T47D (cell line): ENCODE measurements at regions not wholly inside any gene's neighbourhood (a gene's known extent, or its start where the extent isn't known, plus 50 kb on each side); places are given as distances from the start of the nearest gene placed in this dataset.

Source experiments
- DNase-seq, 2 experiments: peaks; one replicate each; pipeline versions ENCODE4 v3.0.0 to v3.0.0-alpha.2; 2011 to 2012; ENCODE audit warnings: low read depth in 1 of 2, low spot score in 1 of 2
- JUND ChIP-seq: IDR thresholded peaks from 2 replicates; pipeline ENCODE4 v1.6.1; 2012; ENCODE audit warnings: low read depth
- in situ Hi-C: cut with HindIII; loops from 2 replicates; pipeline ENCODE4 v1.10.0; 2016; ENCODE audit warnings: low sequenced_read_pairs, low pct_unique_long_range_greater_than_20kb

GRCh38 chr3:159583662-159584061, 405.0 kb upstream of the IL12A start:
- peak in 1 of 2 experiments; percentile 33 for DNase-seq
- TF ChIP-seq JUND: no peak
- in situ Hi-C loops: no loop called here

GRCh38 chr3:159584421-159584820, 404.2 kb upstream of the IL12A start:
- no peak for TF ChIP-seq JUND
- DNase-seq: no peak
- in situ Hi-C loops: no loop called here

DNA sequence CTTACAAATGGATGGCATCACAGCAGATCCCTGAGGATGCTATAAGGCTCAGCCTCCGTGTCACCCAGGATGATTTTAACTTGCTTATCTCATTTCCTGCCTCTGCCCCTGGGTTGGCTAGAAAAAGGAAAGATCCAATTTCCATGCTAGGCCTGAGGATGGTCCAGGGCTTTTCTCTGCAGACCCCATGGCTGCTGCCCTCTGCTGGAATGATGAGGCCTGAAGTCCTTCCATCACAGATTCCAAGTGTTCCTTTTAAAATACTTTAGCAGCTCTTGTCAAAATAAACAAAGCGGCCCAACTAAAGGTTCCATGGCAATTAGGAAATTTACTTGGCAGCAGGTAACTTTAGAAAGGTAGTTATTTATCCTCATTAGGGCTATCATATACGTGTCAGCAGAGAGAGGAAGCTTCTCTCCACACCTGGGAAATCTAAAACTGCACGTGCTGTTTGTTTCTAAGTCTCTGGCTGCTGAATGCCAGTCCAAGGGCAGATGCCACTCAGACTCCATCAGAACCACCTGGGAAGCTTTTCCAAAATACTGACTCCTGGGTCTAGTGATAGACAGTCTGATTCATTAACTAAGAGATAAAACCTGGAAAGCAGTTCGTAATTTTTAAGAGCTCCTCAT, 401.9 kb upstream of the IL12A start:
- in situ Hi-C loops: no loop called here
- no peak for TF ChIP-seq JUND

DNA sequence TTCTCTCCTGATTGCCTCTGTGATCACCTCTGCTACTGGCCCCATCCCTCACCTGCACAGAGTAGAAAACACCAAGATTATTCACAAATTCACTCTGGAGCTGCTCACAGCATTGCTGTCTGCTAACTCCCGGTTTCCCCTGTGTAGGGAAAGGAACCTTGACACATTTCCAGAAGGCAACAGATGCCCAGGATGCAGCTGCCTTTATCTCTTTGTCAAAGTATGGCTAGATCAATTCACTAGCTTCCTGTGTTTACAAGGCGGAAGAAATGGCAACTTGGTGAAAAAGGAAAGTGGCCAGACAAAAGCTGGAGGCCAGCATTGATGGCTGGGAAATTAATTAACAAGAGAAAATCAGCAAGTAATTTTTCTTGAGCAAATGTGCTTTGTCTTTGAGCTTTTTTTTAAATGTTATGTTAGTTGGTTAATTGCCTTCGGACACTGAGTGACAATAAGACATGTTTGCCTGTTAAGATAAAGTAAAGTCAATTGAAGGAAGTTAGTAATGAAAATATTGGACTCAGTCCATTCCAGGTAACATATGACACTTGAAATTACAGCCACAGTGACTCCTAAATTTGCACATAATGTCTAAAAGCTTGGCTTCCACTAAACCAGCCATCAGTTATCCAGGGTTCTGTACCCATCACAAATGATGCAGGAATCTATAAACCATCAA, 394.6 kb upstream of the IL12A start:
- in situ Hi-C loops: no loop called here
- TF ChIP-seq JUND: no peak
- no peak for DNase-seq

More for the DNA sequence above, 401.9 kb upstream of the IL12A start:
- peak in 1 of 2 experiments; percentile 44 for DNase-seq

DNA sequence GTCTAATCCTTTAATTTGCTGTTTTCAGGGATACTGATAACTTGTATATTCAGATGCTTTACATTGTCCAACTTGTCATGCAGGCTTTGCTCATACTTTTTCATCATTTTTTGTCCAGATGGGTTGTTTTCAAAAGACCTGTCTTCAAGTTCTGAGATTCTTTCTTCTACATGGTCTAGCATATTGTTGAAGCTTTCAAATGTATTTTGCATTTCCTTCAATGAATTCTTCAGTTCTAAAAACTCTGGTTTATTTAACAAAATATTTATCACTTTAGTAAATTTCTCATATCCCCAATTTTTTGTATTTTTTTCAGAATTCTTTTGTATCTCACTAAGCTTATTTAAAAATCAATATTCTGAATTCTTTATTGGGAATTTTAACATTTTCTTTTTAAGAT, 388.3 kb upstream of the IL12A start:
- DNase-seq: no peak
- in situ Hi-C loops: no loop called here
- TF ChIP-seq JUND: no peak

DNA sequence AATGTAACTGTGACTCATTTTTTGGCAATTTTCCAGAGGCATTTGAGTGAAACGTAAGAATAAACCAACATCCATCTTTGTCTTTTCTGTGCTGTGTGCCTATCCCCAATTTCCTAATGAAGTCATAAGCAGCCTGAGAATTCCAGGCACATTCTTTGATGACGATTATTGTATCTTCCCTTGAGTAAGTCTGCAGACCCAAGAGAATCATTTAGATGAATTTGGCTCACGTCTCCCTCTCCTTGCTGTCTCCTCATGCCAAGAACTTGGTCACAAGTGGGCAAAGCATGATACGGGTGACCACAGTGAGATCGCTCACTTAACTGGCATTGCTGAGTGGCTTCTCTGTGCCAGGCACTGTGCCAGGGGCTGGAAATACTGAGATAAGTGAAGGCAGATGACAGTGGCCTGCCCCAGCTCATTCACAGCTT, 384.5 kb upstream of the IL12A start:
- in situ Hi-C loops: no loop called here
- no peak for DNase-seq
- TF ChIP-seq JUND: no peak

DNA sequence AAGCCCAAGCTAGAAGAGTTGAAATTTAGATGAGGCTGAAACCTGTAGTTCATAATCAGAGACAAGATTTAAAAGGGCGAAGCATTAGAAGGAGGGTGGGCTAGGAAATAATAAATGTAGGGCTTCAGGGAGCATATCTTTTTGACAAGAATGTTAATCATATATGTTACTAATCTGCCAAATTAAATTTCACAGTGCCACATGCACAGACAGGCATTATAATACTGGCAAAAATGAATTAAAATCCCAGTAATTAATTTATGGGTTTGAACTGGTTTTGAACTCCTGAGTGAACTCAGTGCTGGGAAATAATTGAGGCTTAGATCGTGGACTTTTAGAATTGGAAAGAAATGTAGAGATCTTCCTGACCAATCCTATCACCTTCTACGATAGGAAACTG, 383.5 kb upstream of the IL12A start:
- TF ChIP-seq JUND: no peak
- no peak for DNase-seq
- in situ Hi-C loops: no loop called here

DNA sequence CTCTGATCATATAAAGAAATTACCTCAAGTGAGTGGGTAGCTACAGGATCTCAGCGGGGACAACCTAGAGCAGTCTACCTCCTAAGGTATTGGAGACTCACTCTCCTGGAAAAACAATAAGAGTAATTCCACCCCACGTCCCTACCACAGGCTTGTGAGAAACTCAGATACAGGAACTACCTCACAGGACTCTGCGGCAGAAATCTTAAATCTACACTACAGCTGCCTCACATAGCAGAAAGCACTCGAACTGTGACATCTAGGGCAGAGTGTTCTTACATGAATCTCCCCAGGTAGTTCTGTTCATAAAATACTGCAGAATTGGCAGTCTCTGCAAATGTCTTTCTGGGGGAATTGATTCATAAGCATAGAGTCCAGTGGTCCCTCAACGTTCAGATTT, 382.9 kb upstream of the IL12A start:
- in situ Hi-C loops: no loop called here
- no peak for DNase-seq
- no peak for TF ChIP-seq JUND

DNA sequence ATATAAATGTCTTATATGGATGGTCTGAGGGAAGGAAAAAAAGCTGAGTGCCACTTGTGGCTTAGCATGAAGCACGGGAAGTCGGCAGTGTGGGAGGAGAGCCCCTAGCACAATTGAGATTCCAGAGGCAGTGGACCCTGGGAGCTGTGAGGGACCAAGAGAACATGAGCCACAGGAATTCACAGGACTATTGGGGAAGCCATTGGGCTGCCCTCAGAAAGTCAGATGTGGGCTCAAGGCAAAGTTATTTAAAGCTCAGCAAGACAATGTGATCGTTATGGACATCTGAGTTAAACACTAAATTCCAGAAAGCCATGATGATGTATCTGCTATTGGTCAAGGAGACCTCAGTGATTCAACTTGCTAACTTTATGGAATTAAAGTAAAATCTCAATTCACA, 380.8 kb upstream of the IL12A start:
- no peak for TF ChIP-seq JUND
- DNase-seq: no peak
- in situ Hi-C loops: no loop called here

DNA sequence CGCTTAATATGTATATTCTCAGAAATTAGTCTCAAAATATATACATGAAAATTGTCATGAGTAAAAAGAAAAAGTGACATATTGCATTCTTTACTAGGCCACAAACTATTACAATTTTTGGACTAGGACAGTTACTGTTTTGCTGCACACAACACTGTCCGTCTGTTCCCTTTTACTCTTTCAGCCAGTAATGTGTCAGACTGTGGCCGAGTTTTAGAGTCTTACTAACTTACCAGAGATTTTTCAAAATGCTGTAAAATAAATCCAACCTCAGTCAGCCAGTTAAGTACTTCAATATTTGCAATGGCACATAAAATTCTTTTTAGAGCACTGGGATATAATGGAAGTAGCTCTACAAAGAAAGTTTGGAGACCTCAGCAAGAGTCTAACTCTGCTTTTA, 380.3 kb upstream of the IL12A start:
- DNase-seq: no peak
- TF ChIP-seq JUND: no peak
- in situ Hi-C loops: no loop called here

- in situ Hi-C loops: no loop called here
- DNase-seq: no peak
These were observed 379.0 kb upstream of the IL12A start for GRCh38 chr3:159609625-159610024.

GRCh38 chr3:159616234-159616825, 372.3 kb upstream of the IL12A start:
- in situ Hi-C loops: no loop called here
- peak in 1 of 2 experiments; percentile 79 for DNase-seq
- TF ChIP-seq JUND: no peak

More at GRCh38 chr3:159609625-159610024, 379.0 kb upstream of the IL12A start:
- no peak for TF ChIP-seq JUND

GRCh38 chr3:159619341-159619885, 369.2 kb upstream of the IL12A start:
- in situ Hi-C loops: no loop called here
- no peak for DNase-seq
- TF ChIP-seq JUND: no peak

GRCh38 chr3:159620281-159620680, 368.4 kb upstream of the IL12A start:
- no peak for TF ChIP-seq JUND
- DNase-seq: no peak
- in situ Hi-C loops: no loop called here
